ENCODE measurements at regions not wholly inside any gene's neighbourhood (a gene's known extent, or its start where the extent isn't known, plus 50 kb on each side); places are given as distances from the start of the nearest gene placed in this dataset.

GRCh38 chr7:52826515-52827265, 208.7 kb upstream of the POM121L12 start:
- H3K9me3 ChIP-seq (ENCODE audit: control insufficient read depth in 1 of 2, low read length in 2 of 2) = peaks cover 0 to 12% of the 10 kb centered on the region in 2 donors
- H3K36me3 ChIP-seq (ENCODE audit: control insufficient read depth in 1 of 2, insufficient read depth in 2 of 2, low read length in 2 of 2) = no peaks in the 10 kb centered on the region
- H3K4me3 ChIP-seq (ENCODE audit: low read depth in 1 of 2, low read length in 2 of 2) = no peak overlapping the region
- H3K27me3 ChIP-seq (ENCODE audit: low read depth, low read length) = no peaks in the 10 kb centered on the region
- no peak overlapping the region for H3K27ac ChIP-seq (ENCODE audit: low read length)
- H3K4me1 ChIP-seq (ENCODE audit: control insufficient read depth in 1 of 2, insufficient read depth in 2 of 2, low read length in 2 of 2) = no peaks in the 10 kb centered on the region

- Histone ChIP-seq H3K4me3 (ENCODE audit: low read depth in 1 of 2, low read length in 2 of 2) (no peak overlapping the region), H3K36me3 (ENCODE audit: control insufficient read depth in 1 of 2, insufficient read depth in 2 of 2, low read length in 2 of 2) (no peaks in the 10 kb centered on the region), H3K27me3 (ENCODE audit: low read depth, low read length) (no peaks in the 10 kb centered on the region), H3K27ac (ENCODE audit: low read length) (no peak overlapping the region), H3K4me1 (ENCODE audit: control insufficient read depth in 1 of 2, insufficient read depth in 2 of 2, low read length in 2 of 2) (no peaks in the 10 kb centered on the region), H3K9me3 (ENCODE audit: control insufficient read depth in 1 of 2, low read length in 2 of 2) (peaks cover 0 to 21% of the 10 kb centered on the region in 2 donors)
These were observed 209.8 kb upstream of the POM121L12 start for GRCh38 chr7:52825611-52826010.

GRCh38 chr7:52811537-52811936, 223.9 kb upstream of the POM121L12 start:
- no peaks in the 10 kb centered on the region for H3K4me1 ChIP-seq (ENCODE audit: control insufficient read depth in 1 of 2, insufficient read depth in 2 of 2, low read length in 2 of 2)
- H3K4me3 ChIP-seq (ENCODE audit: low read depth in 1 of 2, low read length in 2 of 2) = no peak overlapping the region
- H3K27me3 ChIP-seq (ENCODE audit: low read depth, low read length) = no peaks in the 10 kb centered on the region
- no peaks in the 10 kb centered on the region for H3K36me3 ChIP-seq (ENCODE audit: control insufficient read depth in 1 of 2, insufficient read depth in 2 of 2, low read length in 2 of 2)
- H3K9me3 ChIP-seq (ENCODE audit: control insufficient read depth in 1 of 2, low read length in 2 of 2) = peaks cover 0 to 8% of the 10 kb centered on the region in 2 donors
- no peak overlapping the region for H3K27ac ChIP-seq (ENCODE audit: low read length)

GRCh38 chr7:52799817-52800216, 235.6 kb upstream of the POM121L12 start:
- H3K4me3 ChIP-seq (ENCODE audit: low read depth in 1 of 2, low read length in 2 of 2) = no peak overlapping the region
- no peaks in the 10 kb centered on the region for H3K9me3 ChIP-seq (ENCODE audit: control insufficient read depth in 1 of 2, low read length in 2 of 2)
- no peaks in the 10 kb centered on the region for H3K36me3 ChIP-seq (ENCODE audit: control insufficient read depth in 1 of 2, insufficient read depth in 2 of 2, low read length in 2 of 2)
- no peaks in the 10 kb centered on the region for H3K27me3 ChIP-seq (ENCODE audit: low read depth, low read length)
- no peak overlapping the region for H3K27ac ChIP-seq (ENCODE audit: low read length)
- no peaks in the 10 kb centered on the region for H3K4me1 ChIP-seq (ENCODE audit: control insufficient read depth in 1 of 2, insufficient read depth in 2 of 2, low read length in 2 of 2)

DNA sequence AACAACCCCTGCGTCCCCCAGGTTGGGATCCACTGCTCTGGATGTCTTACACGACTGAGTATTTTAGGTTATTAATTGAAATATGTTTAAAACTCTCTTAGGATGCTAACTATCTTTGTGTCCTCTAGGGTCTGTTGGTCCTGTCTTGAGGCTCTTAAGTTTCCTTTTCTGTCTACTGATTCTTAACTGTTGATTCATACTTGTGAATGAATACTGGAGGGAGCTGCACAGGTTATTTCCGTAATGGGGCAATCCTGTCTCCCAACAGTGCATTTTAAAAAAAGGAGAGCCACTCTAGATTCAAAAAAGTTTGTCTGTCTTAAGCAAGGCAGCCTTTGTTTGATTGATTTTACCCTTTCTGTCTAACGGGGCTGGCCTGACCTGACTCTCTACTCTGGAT, 237.6 kb upstream of the POM121L12 start:
- H3K4me1 ChIP-seq (ENCODE audit: control insufficient read depth in 1 of 2, insufficient read depth in 2 of 2, low read length in 2 of 2) = no peaks in the 10 kb centered on the region
- no peaks in the 10 kb centered on the region for H3K27me3 ChIP-seq (ENCODE audit: low read depth, low read length)
- no peak overlapping the region for H3K27ac ChIP-seq (ENCODE audit: low read length)
- no peak overlapping the region for H3K4me3 ChIP-seq (ENCODE audit: low read depth in 1 of 2, low read length in 2 of 2)
- H3K9me3 ChIP-seq (ENCODE audit: control insufficient read depth in 1 of 2, low read length in 2 of 2) = no peaks in the 10 kb centered on the region
- no peaks in the 10 kb centered on the region for H3K36me3 ChIP-seq (ENCODE audit: control insufficient read depth in 1 of 2, insufficient read depth in 2 of 2, low read length in 2 of 2)

GRCh38 chr7:52794621-52795020, 240.8 kb upstream of the POM121L12 start:
- no peaks in the 10 kb centered on the region for H3K36me3 ChIP-seq (ENCODE audit: control insufficient read depth in 1 of 2, insufficient read depth in 2 of 2, low read length in 2 of 2)
- no peak overlapping the region for H3K27ac ChIP-seq (ENCODE audit: low read length)
- no peak overlapping the region for H3K4me3 ChIP-seq (ENCODE audit: low read depth in 1 of 2, low read length in 2 of 2)
- no peaks in the 10 kb centered on the region for H3K9me3 ChIP-seq (ENCODE audit: control insufficient read depth in 1 of 2, low read length in 2 of 2)
- no peaks in the 10 kb centered on the region for H3K4me1 ChIP-seq (ENCODE audit: control insufficient read depth in 1 of 2, insufficient read depth in 2 of 2, low read length in 2 of 2)
- H3K27me3 ChIP-seq (ENCODE audit: low read depth, low read length) = no peaks in the 10 kb centered on the region

GRCh38 chr7:52791176-52791700, 244.2 kb upstream of the POM121L12 start:
- Histone ChIP-seq H3K36me3 (ENCODE audit: control insufficient read depth in 1 of 2, insufficient read depth in 2 of 2, low read length in 2 of 2) (no peaks in the 10 kb centered on the region), H3K9me3 (ENCODE audit: control insufficient read depth in 1 of 2, low read length in 2 of 2) (no peaks in the 10 kb centered on the region), H3K4me3 (ENCODE audit: low read depth in 1 of 2, low read length in 2 of 2) (no peak overlapping the region), H3K27me3 (ENCODE audit: low read depth, low read length) (no peaks in the 10 kb centered on the region), H3K27ac (ENCODE audit: low read length) (no peak overlapping the region), H3K4me1 (ENCODE audit: control insufficient read depth in 1 of 2, insufficient read depth in 2 of 2, low read length in 2 of 2) (no peaks in the 10 kb centered on the region)

- Histone ChIP-seq H3K9me3 (ENCODE audit: control insufficient read depth in 1 of 2, low read length in 2 of 2) (no peaks in the 10 kb centered on the region), H3K36me3 (ENCODE audit: control insufficient read depth in 1 of 2, insufficient read depth in 2 of 2, low read length in 2 of 2) (no peaks in the 10 kb centered on the region), H3K27ac (ENCODE audit: low read length) (no peak overlapping the region), H3K4me1 (ENCODE audit: control insufficient read depth in 1 of 2, insufficient read depth in 2 of 2, low read length in 2 of 2) (no peaks in the 10 kb centered on the region), H3K4me3 (ENCODE audit: low read depth in 1 of 2, low read length in 2 of 2) (no peak overlapping the region), H3K27me3 (ENCODE audit: low read depth, low read length) (no peaks in the 10 kb centered on the region)
These were observed 249.3 kb upstream of the POM121L12 start for GRCh38 chr7:52786174-52786573.

DNA sequence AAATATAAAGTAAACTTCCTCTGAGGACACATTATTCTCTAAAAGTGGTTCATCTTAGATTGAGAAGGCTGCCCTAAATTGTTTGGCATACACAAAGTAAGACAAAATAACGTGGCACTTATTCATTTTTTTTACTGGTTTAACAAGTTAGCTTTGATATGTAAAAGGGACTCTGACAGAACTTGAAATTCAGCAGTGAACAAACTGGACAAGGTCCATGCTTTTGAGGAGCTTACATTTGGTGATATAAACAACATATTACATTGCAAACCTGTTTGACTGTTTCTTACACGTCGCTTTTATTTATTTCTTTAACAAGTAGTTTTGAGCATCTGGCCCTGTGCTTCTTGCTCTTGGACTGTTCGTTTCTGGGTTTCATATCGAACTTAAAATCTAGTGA, 253.1 kb upstream of the POM121L12 start:
- Histone ChIP-seq H3K36me3 (ENCODE audit: control insufficient read depth in 1 of 2, insufficient read depth in 2 of 2, low read length in 2 of 2) (no peaks in the 10 kb centered on the region), H3K27ac (ENCODE audit: low read length) (no peak overlapping the region), H3K9me3 (ENCODE audit: control insufficient read depth in 1 of 2, low read length in 2 of 2) (peaks cover 0 to 5% of the 10 kb centered on the region in 2 donors), H3K27me3 (ENCODE audit: low read depth, low read length) (no peaks in the 10 kb centered on the region), H3K4me1 (ENCODE audit: control insufficient read depth in 1 of 2, insufficient read depth in 2 of 2, low read length in 2 of 2) (no peaks in the 10 kb centered on the region), H3K4me3 (ENCODE audit: low read depth in 1 of 2, low read length in 2 of 2) (no peak overlapping the region)

- H3K4me3 ChIP-seq (ENCODE audit: low read depth in 1 of 2, low read length in 2 of 2) = no peak overlapping the region
- H3K27me3 ChIP-seq (ENCODE audit: low read depth, low read length) = no peaks in the 10 kb centered on the region
- H3K27ac ChIP-seq (ENCODE audit: low read length) = no peak overlapping the region
- H3K4me1 ChIP-seq (ENCODE audit: control insufficient read depth in 1 of 2, insufficient read depth in 2 of 2, low read length in 2 of 2) = no peaks in the 10 kb centered on the region
- peaks cover 0 to 5% of the 10 kb centered on the region in 2 donors for H3K9me3 ChIP-seq (ENCODE audit: control insufficient read depth in 1 of 2, low read length in 2 of 2)
- H3K36me3 ChIP-seq (ENCODE audit: control insufficient read depth in 1 of 2, insufficient read depth in 2 of 2, low read length in 2 of 2) = no peaks in the 10 kb centered on the region
These were observed 254.2 kb upstream of the POM121L12 start for GRCh38 chr7:52781250-52781649.

GRCh38 chr7:52779004-52779403, 256.4 kb upstream of the POM121L12 start:
- no peak overlapping the region for H3K4me3 ChIP-seq (ENCODE audit: low read depth in 1 of 2, low read length in 2 of 2)
- no peaks in the 10 kb centered on the region for H3K27me3 ChIP-seq (ENCODE audit: low read depth, low read length)
- peaks cover 0 to 5% of the 10 kb centered on the region in 2 donors for H3K9me3 ChIP-seq (ENCODE audit: control insufficient read depth in 1 of 2, low read length in 2 of 2)
- no peaks in the 10 kb centered on the region for H3K4me1 ChIP-seq (ENCODE audit: control insufficient read depth in 1 of 2, insufficient read depth in 2 of 2, low read length in 2 of 2)
- no peaks in the 10 kb centered on the region for H3K36me3 ChIP-seq (ENCODE audit: control insufficient read depth in 1 of 2, insufficient read depth in 2 of 2, low read length in 2 of 2)
- H3K27ac ChIP-seq (ENCODE audit: low read length) = no peak overlapping the region

Data from muscle layer of duodenum (tissue), 2 donors.